ENCODE measurements at regions not wholly inside any gene's neighbourhood (a gene's known extent, or its start where the extent isn't known, plus 50 kb on each side); places are given as distances from the start of the nearest gene placed in this dataset.

- Mint-ChIP-seq H3K27ac (no peak overlapping the region), H3K27me3 (ENCODE audit: low read depth in 3 of 3) (peaks cover 0 to 5% (median 2%) of the 10 kb centered on the region in 3 donors), H3K4me1 (no peaks in the 10 kb centered on the region), H3K36me3 (no peaks in the 10 kb centered on the region), H3K4me3 (no peak overlapping the region), H3K9me3 (peaks cover 0 to 11% (median 0%) of the 10 kb centered on the region in 6 donors)
- DNase-seq, result no peak
Observed at GRCh38 chr4:14772388-14772787, 229.9 kb upstream of the CPEB2 start.

GRCh38 chr4:14783011-14783877, 219.0 kb upstream of the CPEB2 start:
- no peak for DNase-seq
- Mint-ChIP-seq H3K9me3 (peaks cover 0 to 7% (median 5%) of the 10 kb centered on the region in 6 donors), H3K27ac (no peak overlapping the region), H3K27me3 (ENCODE audit: low read depth in 3 of 3) (peaks cover 2 to 7% (median 2%) of the 10 kb centered on the region in 3 donors), H3K4me3 (no peak overlapping the region), H3K36me3 (peaks cover 0 to 5% (median 3%) of the 10 kb centered on the region in 3 donors), H3K4me1 (no peaks in the 10 kb centered on the region)

GRCh38 chr4:14787221-14787620, 215.1 kb upstream of the CPEB2 start:
- Mint-ChIP-seq H3K4me3 (no peak overlapping the region), H3K27me3 (ENCODE audit: low read depth in 3 of 3) (peaks cover 2 to 6% (median 2%) of the 10 kb centered on the region in 3 donors), H3K9me3 (peaks cover 6 to 30% (median 16%) of the 10 kb centered on the region in 6 donors), H3K4me1 (no peaks in the 10 kb centered on the region), H3K36me3 (peaks cover 0 to 4% (median 0%) of the 10 kb centered on the region in 3 donors), H3K27ac (no peak overlapping the region)
- DNase-seq, result no peak

DNA sequence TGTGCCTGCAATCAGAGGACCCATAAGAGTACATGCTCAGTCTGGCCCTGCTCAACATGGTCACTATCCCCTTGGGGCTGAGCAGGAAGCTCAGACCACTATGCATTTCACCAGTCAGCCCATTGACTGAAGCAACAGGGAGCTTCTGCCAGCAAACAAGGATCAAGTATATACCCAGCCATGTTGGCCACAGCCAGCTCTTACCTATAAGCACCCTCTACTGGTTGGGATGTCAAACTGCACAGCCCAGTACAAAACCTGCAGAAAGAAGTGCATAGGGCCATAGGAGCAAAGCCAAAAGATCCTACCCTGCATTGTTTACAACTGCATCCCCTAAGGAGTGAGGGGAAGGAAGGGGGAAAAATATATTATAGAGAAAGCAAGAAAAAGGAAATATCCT, 214.4 kb upstream of the CPEB2 start:
- peaks cover 9 to 30% (median 18%) of the 10 kb centered on the region in 6 donors for H3K9me3 Mint-ChIP-seq
- H3K4me3 Mint-ChIP-seq, result no peak overlapping the region
- no peak for DNase-seq
- H3K4me1 Mint-ChIP-seq, result no peaks in the 10 kb centered on the region
- H3K36me3 Mint-ChIP-seq, result peaks cover 0 to 4% (median 0%) of the 10 kb centered on the region in 3 donors
- H3K27me3 Mint-ChIP-seq (ENCODE audit: low read depth in 3 of 3), result peaks cover 2 to 6% (median 2%) of the 10 kb centered on the region in 3 donors
- H3K27ac Mint-ChIP-seq, result no peak overlapping the region

- H3K9me3 Mint-ChIP-seq, result peaks cover 16 to 53% (median 30%) of the 10 kb centered on the region in 6 donors
- no peak overlapping the region for H3K4me3 Mint-ChIP-seq
- peaks cover under 1 to 2% of the 10 kb centered on the region in 2 donors for H3K4me1 Mint-ChIP-seq
- peaks cover 0 to 5% (median 2%) of the 10 kb centered on the region in 3 donors for H3K27me3 Mint-ChIP-seq (ENCODE audit: low read depth in 3 of 3)
- H3K36me3 Mint-ChIP-seq, result peaks cover 0 to 4% (median 0%) of the 10 kb centered on the region in 3 donors
- H3K27ac Mint-ChIP-seq, result no peak overlapping the region
- DNase-seq, result no peak
Observed at GRCh38 chr4:14790494-14790893, 211.8 kb upstream of the CPEB2 start.

- H3K36me3 Mint-ChIP-seq, result peaks cover 0 to 9% (median 4%) of the 10 kb centered on the region in 3 donors
- H3K9me3 Mint-ChIP-seq, result peaks cover 16 to 69% (median 34%) of the 10 kb centered on the region in 6 donors
- peaks cover 0 to 2% (median 2%) of the 10 kb centered on the region in 3 donors for H3K27me3 Mint-ChIP-seq (ENCODE audit: low read depth in 3 of 3)
- no peak overlapping the region for H3K4me3 Mint-ChIP-seq
- no peak overlapping the region for H3K27ac Mint-ChIP-seq
- no peak for DNase-seq
- H3K4me1 Mint-ChIP-seq, result peaks cover 3 to 6% of the 10 kb centered on the region in 2 donors
Observed at GRCh38 chr4:14792702-14793227, 209.5 kb upstream of the CPEB2 start.

DNA sequence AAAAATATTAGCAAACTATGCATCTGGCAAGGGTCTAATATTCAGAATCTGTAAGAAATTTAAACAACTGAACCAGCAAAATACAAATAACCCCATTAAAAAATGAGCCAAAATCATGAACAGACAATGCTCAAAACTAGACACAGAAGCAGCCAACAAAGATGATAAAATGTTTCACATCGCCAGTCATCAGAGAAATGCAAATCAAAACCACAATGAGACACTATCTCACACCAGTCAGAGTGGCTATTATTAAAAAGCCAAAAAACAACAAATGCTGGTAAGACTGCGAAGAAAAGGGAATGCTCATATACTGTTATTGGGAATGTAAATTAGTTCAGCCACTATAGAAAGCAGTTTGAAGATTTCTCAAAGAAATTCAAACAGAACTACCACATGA, 201.3 kb upstream of the CPEB2 start:
- Mint-ChIP-seq H3K36me3 (peaks cover 0 to 18% (median 0%) of the 10 kb centered on the region in 3 donors), H3K4me3 (no peak overlapping the region), H3K27me3 (ENCODE audit: low read depth in 3 of 3) (peaks cover 0 to 2% (median 2%) of the 10 kb centered on the region in 3 donors), H3K27ac (no peak overlapping the region), H3K4me1 (no peaks in the 10 kb centered on the region), H3K9me3 (peaks cover 3 to 33% (median 8%) of the 10 kb centered on the region in 6 donors)
- no peak for DNase-seq

DNA sequence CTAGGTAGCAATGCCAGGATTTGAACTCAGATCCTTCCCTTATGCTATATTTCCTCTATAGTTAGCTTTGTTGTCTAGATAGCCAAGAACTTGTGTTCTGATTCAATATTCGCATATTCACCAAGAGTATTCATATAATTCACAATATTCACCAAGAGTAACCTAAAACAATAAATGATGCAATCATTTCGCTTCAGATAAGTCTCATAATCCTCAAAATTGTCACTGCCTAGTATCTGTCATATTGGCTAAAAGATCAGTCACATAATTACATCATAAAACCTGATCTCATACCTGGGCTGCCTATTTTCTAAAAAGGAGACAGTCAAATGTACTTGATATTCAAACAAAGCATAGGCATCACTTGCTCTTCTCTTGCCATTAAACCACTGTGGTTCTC, 199.7 kb upstream of the CPEB2 start:
- Mint-ChIP-seq H3K9me3 (peaks cover 3 to 19% (median 7%) of the 10 kb centered on the region in 6 donors), H3K27me3 (ENCODE audit: low read depth in 3 of 3) (peaks cover 0 to 2% (median 2%) of the 10 kb centered on the region in 3 donors), H3K4me1 (no peaks in the 10 kb centered on the region), H3K27ac (peak overlapping the region in 1 of 6 donors; percentile 36), H3K4me3 (no peak overlapping the region), H3K36me3 (peaks cover 0 to 16% (median 0%) of the 10 kb centered on the region in 3 donors)
- DNase-seq, result no peak

- no peaks in the 10 kb centered on the region for H3K27me3 Mint-ChIP-seq (ENCODE audit: low read depth in 3 of 3)
- no peak overlapping the region for H3K4me3 Mint-ChIP-seq
- H3K9me3 Mint-ChIP-seq, result peaks cover 0 to 3% (median 0%) of the 10 kb centered on the region in 6 donors
- no peaks in the 10 kb centered on the region for H3K4me1 Mint-ChIP-seq
- H3K36me3 Mint-ChIP-seq, result peaks cover 0 to 17% (median 0%) of the 10 kb centered on the region in 3 donors
- peak overlapping the region in 1 of 6 donors; percentile 29 for H3K27ac Mint-ChIP-seq
- DNase-seq, result no peak
Observed at GRCh38 chr4:14807856-14808255, 194.4 kb upstream of the CPEB2 start.

GRCh38 chr4:14809203-14809602, 193.1 kb upstream of the CPEB2 start:
- peaks cover 0 to 3% (median 0%) of the 10 kb centered on the region in 6 donors for H3K9me3 Mint-ChIP-seq
- H3K27ac Mint-ChIP-seq, result no peak overlapping the region
- H3K4me1 Mint-ChIP-seq, result no peaks in the 10 kb centered on the region
- no peak overlapping the region for H3K4me3 Mint-ChIP-seq
- peaks cover 0 to 3% (median 0%) of the 10 kb centered on the region in 3 donors for H3K27me3 Mint-ChIP-seq (ENCODE audit: low read depth in 3 of 3)
- DNase-seq, result no peak
- H3K36me3 Mint-ChIP-seq, result peaks cover 0 to 21% (median 0%) of the 10 kb centered on the region in 3 donors

- H3K9me3 Mint-ChIP-seq, result peaks cover 0 to 3% (median 0%) of the 10 kb centered on the region in 6 donors
- H3K27me3 Mint-ChIP-seq (ENCODE audit: low read depth in 3 of 3), result peaks cover 0 to 3% (median 2%) of the 10 kb centered on the region in 3 donors
- H3K27ac Mint-ChIP-seq, result no peak overlapping the region
- no peaks in the 10 kb centered on the region for H3K4me1 Mint-ChIP-seq
- H3K4me3 Mint-ChIP-seq, result no peak overlapping the region
- H3K36me3 Mint-ChIP-seq, result peaks cover 0 to 21% (median 0%) of the 10 kb centered on the region in 3 donors
- no peak for DNase-seq
Observed at GRCh38 chr4:14810121-14810520, 192.2 kb upstream of the CPEB2 start.

- Mint-ChIP-seq H3K4me1 (no peaks in the 10 kb centered on the region), H3K27me3 (ENCODE audit: low read depth in 3 of 3) (peaks cover 0 to 3% (median 2%) of the 10 kb centered on the region in 3 donors), H3K9me3 (peaks cover 0 to 3% (median 0%) of the 10 kb centered on the region in 6 donors), H3K36me3 (peaks cover 0 to 19% (median 0%) of the 10 kb centered on the region in 3 donors), H3K27ac (no peak overlapping the region), H3K4me3 (no peak overlapping the region)
- no peak for DNase-seq
Observed at GRCh38 chr4:14810568-14810967, 191.7 kb upstream of the CPEB2 start.

DNA sequence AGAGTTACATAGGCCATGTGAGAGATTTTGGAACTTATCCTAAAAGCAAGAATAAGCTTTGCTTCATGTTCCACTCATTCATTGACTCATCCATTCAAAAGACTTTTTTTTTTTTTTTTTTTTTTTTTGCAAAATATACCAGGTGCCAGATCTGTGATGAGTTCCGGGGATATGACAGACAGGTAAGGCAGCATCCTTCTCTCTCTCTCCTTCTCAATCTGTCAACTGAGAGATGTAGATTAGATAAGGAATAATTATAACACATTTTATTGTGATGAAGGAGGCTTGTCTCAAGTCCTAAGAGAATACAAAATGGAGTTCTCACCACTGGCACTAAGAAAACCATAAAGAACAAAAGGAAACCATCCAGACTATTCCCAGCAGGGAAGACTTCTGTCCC, 190.2 kb upstream of the CPEB2 start:
- Mint-ChIP-seq H3K9me3 (peaks cover 0 to 3% (median 0%) of the 10 kb centered on the region in 6 donors), H3K4me3 (no peak overlapping the region), H3K36me3 (peaks cover 0 to 15% (median 0%) of the 10 kb centered on the region in 3 donors), H3K27me3 (ENCODE audit: low read depth in 3 of 3) (peaks cover 0 to 3% (median 2%) of the 10 kb centered on the region in 3 donors), H3K4me1 (no peaks in the 10 kb centered on the region), H3K27ac (no peak overlapping the region)
- DNase-seq, result no peak

Data from immature natural killer cell (primary cell).